Glomerular endothelial cell (primary cell): ENCODE measurements at regions not wholly inside any gene's neighbourhood (a gene's known extent, or its start where the extent isn't known, plus 50 kb on each side); places are given as distances from the start of the nearest gene placed in this dataset.
"Not testable (repeated sequence)": the region's sequence is repeated elsewhere in the genome, so short reads cannot be mapped to it uniquely, and the experiment has no call there.

Experiments
- DNase-seq: peaks from one replicate; pipeline ENCODE4 v3.0.0-alpha.2; 2011; ENCODE audit warnings: low read depth, low spot score; ENCODE audit errors: extremely low read depth

GRCh38 chr3:124043023-124043422, 51.1 kb upstream of the ROPN1 start:
- DNase-seq: no peak

- DNase-seq: no peak
These were observed 53.0 kb upstream of the ROPN1 start for GRCh38 chr3:124044956-124045355.

GRCh38 chr3:124048967-124049798, 57.3 kb upstream of the ROPN1 start:
- no peak for DNase-seq

GRCh38 chr3:124051636-124052035, 59.7 kb upstream of the ROPN1 start:
- no peak for DNase-seq

- no peak for DNase-seq
These were observed 61.9 kb upstream of the ROPN1 start for GRCh38 chr3:124053871-124054270.

- no peak for DNase-seq
These were observed 64.9 kb upstream of the ROPN1 start for GRCh38 chr3:124056846-124057245.

- DNase-seq: no peak
These were observed 65.5 kb upstream of the ROPN1 start for GRCh38 chr3:124057420-124057819.

- no peak for DNase-seq
These were observed 67.7 kb upstream of the ROPN1 start for GRCh38 chr3:124059580-124059979.

- no peak for DNase-seq
These were observed 71.4 kb upstream of the ROPN1 start for GRCh38 chr3:124063197-124063909.

GRCh38 chr3:124064050-124064449, 72.1 kb upstream of the ROPN1 start:
- DNase-seq: no peak

- not testable (repeated sequence) for DNase-seq
These were observed 74.6 kb upstream of the ROPN1 start for GRCh38 chr3:124066543-124066942.

- DNase-seq: not testable (repeated sequence)
These were observed 77.8 kb upstream of the ROPN1 start for GRCh38 chr3:124069706-124070105.

GRCh38 chr3:124075090-124075489, 83.2 kb upstream of the ROPN1 start:
- DNase-seq: not testable (repeated sequence)

GRCh38 chr3:124075753-124076152, 83.8 kb upstream of the ROPN1 start:
- no peak for DNase-seq

GRCh38 chr3:124076235-124076634, 84.3 kb upstream of the ROPN1 start:
- DNase-seq: no peak

GRCh38 chr3:124078953-124079911, 87.3 kb upstream of the ROPN1 start:
- DNase-seq: peak; percentile 14

GRCh38 chr3:124079912-124080276, 88.0 kb upstream of the ROPN1 start:
- no peak for DNase-seq

- no peak for DNase-seq
These were observed 90.4 kb upstream of the ROPN1 start for GRCh38 chr3:124082343-124082742.

- no peak for DNase-seq
These were observed 92.3 kb upstream of the ROPN1 start for GRCh38 chr3:124084022-124084881.

- DNase-seq: no peak
These were observed 96.9 kb upstream of the ROPN1 start for GRCh38 chr3:124088801-124089200.
